NB4 (cell line): ENCODE measurements at regions not wholly inside any gene's neighbourhood (a gene's known extent, or its start where the extent isn't known, plus 50 kb on each side); places are given as distances from the start of the nearest gene placed in this dataset.

Source experiments
- CTCF ChIP-seq: IDR thresholded peaks from one replicate; pipeline ENCODE4 v1.5.1; 2012; ENCODE audit warnings: low read depth, low read length
- MAX ChIP-seq: IDR thresholded peaks from 2 replicates; pipeline ENCODE4 v1.6.1; 2011; ENCODE audit warnings: low read depth, low read length
- MYC ChIP-seq: IDR thresholded peaks from 2 replicates; pipeline ENCODE4 v1.6.1; 2011; ENCODE audit warnings: low read depth, low read length
- POLR2A ChIP-seq: IDR thresholded peaks from 2 replicates; pipeline ENCODE4 v1.6.1; 2011; ENCODE audit warnings: mild to moderate bottlenecking; ENCODE audit not compliant: insufficient read length; ENCODE audit errors: extremely low read depth

GRCh38 chr4:110905367-110905766, 282.5 kb upstream of the PITX2 start:
- TF ChIP-seq POLR2A, result no peak
- TF ChIP-seq CTCF, result no peak
- no peak for TF ChIP-seq MYC
- TF ChIP-seq MAX, result no peak
